GM18870 (cell line): ENCODE measurements at regions not wholly inside any gene's neighbourhood (a gene's known extent, or its start where the extent isn't known, plus 50 kb on each side); places are given as distances from the start of the nearest gene placed in this dataset.
"Not testable (repeated sequence)": the region's sequence is repeated elsewhere in the genome, so short reads cannot be mapped to it uniquely, and the experiment has no call there.

Experiments
- ATAC-seq: cut with Tn5 transposase; IDR thresholded peaks from one replicate; pipeline ENCODE4 v1.9.1; 2021; ENCODE audit warnings: moderate library complexity; ENCODE audit not compliant: unreplicated experiment

- ATAC-seq: no peak
These were observed 189.8 kb upstream of the SALL3 start for GRCh38 chr18:78789850-78790249.

- ATAC-seq: no peak
These were observed 189.1 kb upstream of the SALL3 start for GRCh38 chr18:78790511-78790910.

DNA sequence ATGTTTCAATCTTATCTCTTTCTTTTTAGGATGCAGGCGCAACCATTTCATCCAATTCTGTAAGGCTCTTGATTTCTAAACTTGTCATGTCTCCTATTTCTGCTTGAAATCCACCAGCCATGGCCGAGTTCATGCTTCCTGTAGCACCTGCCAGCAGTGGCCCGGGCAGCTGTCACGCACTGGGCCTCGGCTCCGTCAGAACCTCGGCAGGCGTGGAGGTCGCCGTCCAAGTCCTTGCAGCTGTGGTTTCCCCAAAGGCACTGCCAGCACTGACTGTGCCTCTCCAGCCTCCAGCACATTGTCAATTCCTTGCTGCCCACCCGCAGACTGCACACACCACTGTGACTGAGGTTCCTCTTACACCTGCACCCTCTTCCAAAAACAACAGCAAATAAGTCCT lies 188.7 kb upstream of the SALL3 start:
- ATAC-seq: no peak

- no peak for ATAC-seq
These were observed 187.5 kb upstream of the SALL3 start for GRCh38 chr18:78792094-78792493.

DNA sequence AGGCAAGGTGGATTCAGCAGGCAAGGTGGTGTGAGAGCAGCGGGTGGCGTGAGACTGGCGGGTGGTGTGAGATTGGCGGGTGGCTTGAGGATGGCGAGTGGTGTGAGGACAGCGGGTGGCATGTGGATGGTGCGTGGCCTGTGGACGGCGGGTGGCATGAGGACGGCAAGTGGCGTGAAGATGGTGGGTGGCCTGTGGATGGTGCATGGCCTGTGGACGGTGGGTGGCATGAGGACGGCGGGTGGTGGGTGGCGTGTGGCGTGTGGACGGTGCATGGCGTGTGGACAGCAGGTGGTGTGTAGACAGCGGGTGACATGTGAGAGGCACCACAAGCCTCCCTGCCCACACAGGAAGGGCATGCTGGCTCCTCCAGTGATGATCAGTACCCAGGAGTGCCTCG lies 186.9 kb upstream of the SALL3 start:
- no peak for ATAC-seq

GRCh38 chr18:78793313-78794070 lies 186.1 kb upstream of the SALL3 start:
- no peak for ATAC-seq

DNA sequence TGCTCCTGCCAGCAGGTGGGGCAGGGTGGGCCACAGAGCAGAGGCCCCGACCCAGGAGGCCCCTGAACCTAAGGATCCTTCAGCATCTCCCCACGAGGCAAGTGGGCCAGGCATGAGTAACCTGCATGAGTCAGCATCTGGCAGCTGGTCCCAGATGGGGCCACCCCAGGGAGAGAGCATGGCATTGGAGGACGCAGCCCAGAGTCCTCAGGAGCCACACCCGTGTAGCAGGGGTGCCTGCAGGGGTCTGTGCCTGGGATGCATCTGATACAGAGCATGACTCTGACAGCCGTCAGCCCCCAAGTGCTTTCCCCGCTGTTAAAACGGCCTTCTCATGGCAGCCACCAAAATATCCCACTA lies 185.6 kb upstream of the SALL3 start:
- ATAC-seq: no peak

DNA sequence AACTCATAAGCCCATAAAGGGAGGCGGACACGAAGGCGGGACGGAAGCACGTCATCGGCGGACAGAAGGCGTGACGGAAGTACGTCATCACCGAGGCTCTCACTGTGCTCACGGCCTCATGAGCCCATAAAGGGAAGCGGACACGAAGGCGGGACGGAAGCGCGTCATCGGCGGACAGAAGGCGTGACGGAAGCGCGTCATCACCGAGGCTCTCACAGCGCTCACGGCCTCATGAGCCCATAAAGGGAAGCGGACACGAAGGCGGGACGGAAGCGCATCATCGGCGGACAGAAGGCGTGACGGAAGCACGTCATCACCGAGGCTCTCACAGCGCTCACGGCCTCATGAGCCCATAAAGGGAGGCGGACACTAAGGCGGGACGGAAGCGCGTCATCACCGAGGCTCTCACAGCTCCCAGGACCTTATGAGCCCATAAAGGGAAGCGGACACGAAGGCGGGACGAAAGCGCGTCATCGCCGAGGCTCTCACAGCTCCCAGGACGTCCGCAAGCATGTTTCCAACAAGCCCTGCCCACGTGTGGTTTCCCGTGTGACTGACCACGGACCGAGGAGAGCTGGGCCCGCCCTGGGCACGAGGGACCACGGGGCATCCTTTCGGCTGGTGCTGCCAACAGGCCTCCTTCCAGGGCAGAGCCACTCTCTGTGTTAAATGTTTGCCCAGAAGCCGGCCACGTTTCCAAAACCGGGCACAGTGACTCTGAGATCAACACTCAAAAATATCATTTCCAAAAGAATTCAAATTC lies 182.7 kb upstream of the SALL3 start:
- ATAC-seq: no peak

DNA sequence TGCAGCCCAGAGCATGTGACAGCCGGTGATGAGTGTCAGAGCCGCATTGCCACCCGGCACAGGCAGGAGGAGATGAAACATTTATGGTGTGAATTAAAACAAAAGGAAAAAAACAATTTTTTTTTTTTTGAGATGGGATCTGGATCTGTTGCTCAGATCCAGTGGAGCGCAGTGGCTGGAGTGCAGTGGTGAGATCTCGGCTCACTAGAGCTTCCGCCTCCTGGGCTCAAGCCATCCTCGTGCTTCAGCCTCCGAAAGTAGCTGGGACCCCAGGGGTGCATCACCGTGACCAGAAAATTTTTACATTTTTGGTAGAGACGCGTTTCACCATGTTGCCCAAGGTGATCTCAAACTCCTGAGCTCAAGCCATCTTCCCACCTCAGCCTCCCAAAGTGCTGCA lies 182.1 kb upstream of the SALL3 start:
- no peak for ATAC-seq

DNA sequence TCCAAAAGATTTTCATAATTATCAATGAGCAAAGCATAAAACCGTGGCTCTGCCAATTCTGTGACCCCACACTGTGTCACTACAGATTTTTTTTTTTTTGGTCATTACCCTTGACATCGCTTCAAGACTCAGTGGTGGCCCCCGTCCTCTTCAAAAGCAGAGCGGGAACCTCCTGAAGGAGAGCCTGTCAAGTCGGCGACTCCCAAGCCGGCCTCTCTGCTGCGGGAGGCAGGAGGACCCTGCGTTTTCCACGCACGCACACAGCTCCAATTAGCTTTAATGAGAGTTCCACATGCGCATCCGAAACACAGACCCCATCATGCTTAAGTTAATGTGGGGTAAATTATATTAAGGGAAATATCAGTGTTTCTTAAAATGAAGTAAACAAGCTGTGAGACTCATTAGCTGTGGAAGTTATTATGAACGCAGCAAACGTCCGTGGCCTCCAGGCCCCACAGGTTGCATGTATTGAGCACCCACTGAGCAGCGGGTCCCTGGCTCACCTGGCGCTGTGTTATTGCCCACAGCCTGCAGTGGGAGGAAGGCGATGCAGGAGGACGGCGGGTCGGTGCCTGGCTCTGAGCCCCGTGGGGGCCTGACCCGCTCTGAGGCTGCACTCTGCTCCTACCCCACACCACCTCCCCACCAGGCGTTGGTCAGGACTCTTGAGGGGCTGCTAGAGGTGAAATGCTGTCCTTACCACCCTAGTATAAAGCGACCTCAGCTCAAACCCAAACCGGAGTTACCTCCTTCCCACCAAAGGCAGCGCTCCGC lies 181.0 kb upstream of the SALL3 start:
- no peak for ATAC-seq

DNA sequence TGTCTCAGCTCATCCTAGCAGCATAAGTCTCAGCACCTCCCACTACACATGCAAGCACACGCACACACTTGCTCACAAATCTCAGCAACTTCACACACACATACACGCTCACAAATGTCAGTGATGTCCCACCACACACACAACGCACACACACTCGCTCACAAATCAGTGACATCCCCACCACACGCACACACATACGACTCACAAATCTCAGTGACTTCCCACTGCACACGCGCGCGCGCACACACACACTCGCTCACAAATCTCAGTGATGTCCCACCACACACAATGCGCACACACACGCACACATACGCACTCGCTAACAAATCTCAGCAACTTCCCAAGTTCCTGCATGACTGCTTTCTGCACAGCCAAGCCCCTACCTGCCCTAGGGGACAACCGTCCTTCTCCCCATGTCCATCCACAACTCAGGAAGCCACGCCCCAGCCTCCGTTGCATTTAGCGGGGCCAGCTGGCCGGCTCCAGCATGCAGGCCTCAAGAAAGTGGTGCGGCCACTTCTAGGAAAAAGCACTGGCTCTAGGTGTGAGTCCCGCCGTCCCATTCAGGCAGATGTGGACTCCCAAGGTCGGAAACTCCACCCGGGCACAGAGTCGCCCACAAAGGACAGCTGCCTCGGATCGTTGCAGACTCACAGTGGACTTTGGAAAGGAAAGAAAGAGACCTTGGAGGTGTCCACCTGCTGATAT lies 180.1 kb upstream of the SALL3 start:
- ATAC-seq: no peak

GRCh38 chr18:78800102-78800851 lies 179.3 kb upstream of the SALL3 start:
- ATAC-seq: not testable (repeated sequence)

- no peak for ATAC-seq
These were observed 178.6 kb upstream of the SALL3 start for GRCh38 chr18:78801011-78801410.

- no peak for ATAC-seq
These were observed 176.5 kb upstream of the SALL3 start for GRCh38 chr18:78803104-78803503.

GRCh38 chr18:78804206-78805030 lies 175.2 kb upstream of the SALL3 start:
- ATAC-seq: no peak

GRCh38 chr18:78805840-78806239 lies 173.8 kb upstream of the SALL3 start:
- no peak for ATAC-seq

- ATAC-seq: no peak
These were observed 171.9 kb upstream of the SALL3 start for GRCh38 chr18:78807668-78808067.

- ATAC-seq: no peak
These were observed 169.8 kb upstream of the SALL3 start for GRCh38 chr18:78809845-78810244.

- no peak for ATAC-seq
These were observed 168.9 kb upstream of the SALL3 start for GRCh38 chr18:78810706-78811105.

DNA sequence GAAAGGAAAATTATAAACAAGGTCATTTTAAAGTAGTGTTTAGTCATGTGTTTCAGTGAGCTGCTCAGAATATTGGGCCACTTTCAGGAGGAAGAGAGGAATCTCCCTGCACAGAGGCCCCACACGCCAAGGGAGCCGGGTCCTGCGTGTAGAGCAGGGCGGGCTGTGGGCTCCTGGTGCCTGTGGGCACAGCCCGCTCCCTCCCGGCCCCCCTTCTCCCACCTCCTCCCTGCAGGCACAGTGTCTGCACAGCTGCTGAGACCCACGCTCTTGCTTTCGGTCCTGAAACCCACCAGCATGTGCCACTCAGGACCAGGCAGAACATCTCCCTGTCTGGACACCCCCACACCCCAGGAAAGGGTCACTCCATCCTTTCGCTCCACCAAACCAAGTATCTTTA lies 167.6 kb upstream of the SALL3 start:
- no peak for ATAC-seq
